Vagina (tissue), 2 donors: ENCODE measurements at regions not wholly inside any gene's neighbourhood (a gene's known extent, or its start where the extent isn't known, plus 50 kb on each side); places are given as distances from the start of the nearest gene placed in this dataset.

ENCODE experiments used
- DNase-seq, 2 donors: peaks; one replicate each; pipeline ENCODE4 v3.0.0-alpha.2; 2017; ENCODE audit errors: extremely low spot score in 2 of 2
- H3K27ac ChIP-seq: fragments of 200-600 bp; sonication (generic); one replicate; pipeline ENCODE4 v1.5.1; 2019
- H3K27me3 ChIP-seq: fragments of 200-600 bp; sonication (generic); one replicate; pipeline ENCODE4 v1.5.1; 2019
- H3K36me3 ChIP-seq, 2 donors: fragments of 200-600 bp; sonication (generic); one replicate each; pipeline ENCODE4 v1.5.1; 2017 to 2019
- H3K4me1 ChIP-seq: fragments of 200-600 bp; sonication (generic); one replicate; pipeline ENCODE4 v1.5.1; 2019
- H3K4me3 ChIP-seq, 2 donors: fragments of 200-600 bp; sonication (generic); 1 replicate in 1 of 2; 2 replicates in 1 of 2; pipeline ENCODE4 v1.5.1; 2016 to 2019
- H3K9me3 ChIP-seq: fragments of 200-600 bp; sonication (generic); one replicate; pipeline ENCODE4 v1.5.1; 2019
- CTCF ChIP-seq, 3 experiments: fragments of 450-650 bp in 2 of 3; fragments of 200-600 bp in 1 of 3; sonication (generic) in 1 of 3; IDR thresholded peaks; one replicate each; pipeline ENCODE4 v1.5.1; 2017 to 2019; ENCODE audit warnings: antibody characterized with exemption in 3 of 3, mild to moderate bottlenecking in 2 of 3, moderate library complexity in 2 of 3
- POLR2A ChIP-seq, 2 donors: fragments of 450-650 bp; IDR thresholded peaks; one replicate each; pipeline ENCODE4 v1.6.1; 2017; ENCODE audit warnings: antibody characterized with exemption in 2 of 2, mild to moderate bottlenecking in 2 of 2, moderate library complexity in 2 of 2
- POLR2AphosphoS5 ChIP-seq, 2 donors: sonication (generic); formaldehyde crosslinking; IDR thresholded peaks; one replicate each; pipeline ENCODE4 v1.9.0; 2017; ENCODE audit warnings: antibody characterized with exemption in 2 of 2, mild to moderate bottlenecking in 2 of 2, low read depth in 1 of 2; ENCODE audit not compliant: insufficient read depth in 1 of 2
- intact Hi-C: fragments of 100-400 bp; cut with DNase I; formaldehyde crosslinking; loops from one replicate; pipeline ENCODE4 v1.15.1; 2023

- no peaks in the 10 kb centered on the region for H3K9me3 ChIP-seq
- TF ChIP-seq POLR2AphosphoS5 (IDR thresholded peaks at IDR 0.05; ENCODE audit: insufficient read depth in 1 of 2, low read depth in 1 of 2) = no peak
- no peak for TF ChIP-seq CTCF (IDR thresholded peaks at IDR 0.05)
- no peak for TF ChIP-seq POLR2A (IDR thresholded peaks at IDR 0.05)
- no peaks in the 10 kb centered on the region for H3K36me3 ChIP-seq
- H3K27ac ChIP-seq = no peak overlapping the region
- H3K27me3 ChIP-seq = no peaks in the 10 kb centered on the region
- H3K4me3 ChIP-seq = no peak overlapping the region
- no peak for DNase-seq
- intact Hi-C loops = no loop called here
- no peaks in the 10 kb centered on the region for H3K4me1 ChIP-seq
Measured at GRCh38 chr15:93612953-93613352, 523.9 kb upstream of the RGMA start.

DNA sequence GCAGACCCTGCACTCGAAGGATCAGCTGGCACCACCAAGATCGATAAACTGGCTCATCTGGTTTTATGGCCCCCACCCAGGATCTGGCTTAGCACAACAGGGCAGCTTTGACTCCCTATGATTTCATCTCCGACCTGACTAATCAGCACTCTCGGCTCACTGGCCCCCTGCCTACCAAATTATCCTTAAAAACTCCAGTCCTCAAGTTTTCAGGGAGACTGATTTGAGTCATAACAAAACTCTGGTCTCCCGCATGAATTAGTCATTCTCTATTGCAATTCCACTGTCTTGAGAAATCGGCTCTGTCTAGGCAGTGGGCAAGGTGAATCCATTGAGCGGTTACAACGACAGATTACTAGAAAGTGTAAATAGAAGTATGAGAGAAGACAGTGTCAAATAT lies 521.9 kb upstream of the RGMA start:
- H3K27ac ChIP-seq = no peak overlapping the region
- TF ChIP-seq POLR2AphosphoS5 (IDR thresholded peaks at IDR 0.05; ENCODE audit: insufficient read depth in 1 of 2, low read depth in 1 of 2) = no peak
- TF ChIP-seq CTCF (IDR thresholded peaks at IDR 0.05) = no peak
- no peak for TF ChIP-seq POLR2A (IDR thresholded peaks at IDR 0.05)
- DNase-seq = no peak
- no peak overlapping the region for H3K4me3 ChIP-seq
- intact Hi-C loops = no loop called here
- no peaks in the 10 kb centered on the region for H3K27me3 ChIP-seq
- H3K9me3 ChIP-seq = no peaks in the 10 kb centered on the region
- no peaks in the 10 kb centered on the region for H3K36me3 ChIP-seq
- H3K4me1 ChIP-seq = no peaks in the 10 kb centered on the region

GRCh38 chr15:93608643-93609148 lies 519.7 kb upstream of the RGMA start:
- no peak for TF ChIP-seq CTCF (IDR thresholded peaks at IDR 0.05)
- TF ChIP-seq POLR2A (IDR thresholded peaks at IDR 0.05) = no peak
- no peak for TF ChIP-seq POLR2AphosphoS5 (IDR thresholded peaks at IDR 0.05; ENCODE audit: insufficient read depth in 1 of 2, low read depth in 1 of 2)
- DNase-seq = no peak

GRCh38 chr15:93603550-93603949 lies 514.5 kb upstream of the RGMA start:
- intact Hi-C loops = no loop called here
- H3K27me3 ChIP-seq = no peaks in the 10 kb centered on the region
- no peaks in the 10 kb centered on the region for H3K9me3 ChIP-seq
- no peak overlapping the region for H3K27ac ChIP-seq
- no peaks in the 10 kb centered on the region for H3K36me3 ChIP-seq
- no peaks in the 10 kb centered on the region for H3K4me1 ChIP-seq
- no peak for DNase-seq
- H3K4me3 ChIP-seq = no peak overlapping the region
- TF ChIP-seq POLR2AphosphoS5 (IDR thresholded peaks at IDR 0.05; ENCODE audit: insufficient read depth in 1 of 2, low read depth in 1 of 2) (no peak), POLR2A (IDR thresholded peaks at IDR 0.05) (no peak), CTCF (IDR thresholded peaks at IDR 0.05) (no peak)

More at GRCh38 chr15:93608643-93609148, 519.7 kb upstream of the RGMA start:
- no peaks in the 10 kb centered on the region for H3K4me1 ChIP-seq
- no peaks in the 10 kb centered on the region for H3K9me3 ChIP-seq
- H3K36me3 ChIP-seq = no peaks in the 10 kb centered on the region
- no peak overlapping the region for H3K27ac ChIP-seq
- H3K4me3 ChIP-seq = no peak overlapping the region
- intact Hi-C loops = no loop called here
- no peaks in the 10 kb centered on the region for H3K27me3 ChIP-seq

DNA sequence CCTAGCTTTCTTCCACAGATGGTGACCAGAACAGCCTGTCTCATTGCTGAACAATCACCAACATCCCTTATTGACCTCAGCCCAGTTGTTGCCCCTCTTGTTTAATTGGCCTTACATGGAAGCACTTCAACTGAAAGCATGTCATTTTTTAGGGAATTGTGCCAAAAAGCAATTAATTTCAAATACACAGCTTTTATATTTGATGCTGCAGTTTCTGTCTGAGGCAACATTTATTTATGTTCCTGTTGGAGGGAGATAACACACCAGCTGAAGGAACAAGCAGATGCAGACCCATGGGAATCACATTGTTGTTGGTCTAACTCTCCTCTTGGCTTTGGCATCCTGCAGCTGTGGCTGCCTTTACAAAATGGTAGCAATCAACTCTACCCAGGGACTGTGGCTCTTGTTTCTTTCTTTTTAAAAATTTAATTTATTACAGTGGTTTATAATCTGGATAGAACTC lies 498.1 kb upstream of the RGMA start:
- Histone ChIP-seq H3K9me3 (no peaks in the 10 kb centered on the region), H3K4me3 (no peak overlapping the region), H3K27ac (no peak overlapping the region), H3K36me3 (no peaks in the 10 kb centered on the region), H3K27me3 (no peaks in the 10 kb centered on the region), H3K4me1 (no peaks in the 10 kb centered on the region)
- no peak for DNase-seq
- no peak for TF ChIP-seq CTCF (IDR thresholded peaks at IDR 0.05)
- TF ChIP-seq POLR2A (IDR thresholded peaks at IDR 0.05) = no peak
- TF ChIP-seq POLR2AphosphoS5 (IDR thresholded peaks at IDR 0.05; ENCODE audit: insufficient read depth in 1 of 2, low read depth in 1 of 2) = no peak
- intact Hi-C loops = no loop called here
